ENCODE measurements at regions not wholly inside any gene's neighbourhood (a gene's known extent, or its start where the extent isn't known, plus 50 kb on each side); places are given as distances from the start of the nearest gene placed in this dataset.

DNA sequence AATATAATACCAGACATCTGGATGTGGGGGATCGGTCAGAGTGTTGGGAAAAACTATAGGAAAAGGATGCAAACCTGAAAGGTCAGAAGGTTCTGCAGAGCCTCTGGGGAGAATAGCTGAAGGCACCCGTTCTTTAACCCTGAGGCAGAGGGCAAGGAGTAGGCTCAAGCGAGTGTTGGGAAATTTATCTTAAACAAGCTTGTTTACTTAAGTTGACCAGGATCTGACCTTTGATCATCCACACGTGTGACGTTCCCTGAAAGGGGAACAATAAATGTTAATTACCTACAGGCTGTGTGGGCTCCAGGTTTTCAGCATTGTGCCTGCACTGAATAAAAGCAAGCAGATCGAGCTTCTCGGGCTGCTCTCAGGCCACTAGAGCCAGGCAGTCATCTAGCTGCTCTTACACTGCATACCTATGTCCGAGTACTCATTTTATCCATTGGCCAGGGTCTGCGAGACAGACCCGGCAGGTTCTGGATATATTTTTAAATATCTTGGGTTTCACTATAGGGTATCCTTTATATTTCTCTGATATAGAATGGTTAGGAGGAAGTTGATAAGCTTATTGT is 400.6 kb upstream of the CHST9 start:
- Histone ChIP-seq H3K27me3 (ENCODE audit: insufficient read depth, poor library complexity, severe bottlenecking) (no peaks in the 10 kb centered on the region), H3K4me3 (replicated peaks; ENCODE audit: insufficient read depth, low read length) (no peak overlapping the region), H3K27ac (replicated peaks) (no peak overlapping the region)
- TF ChIP-seq GABPA (IDR thresholded peaks at IDR 0.05; ENCODE audit: low read depth): no peak
- no peak for TF ChIP-seq POLR2AphosphoS5 (IDR thresholded peaks at IDR 0.05; ENCODE audit: low read depth)
- TF ChIP-seq SPI1 (IDR thresholded peaks at IDR 0.05; ENCODE audit: borderline replicate concordance, low read depth): no peak
- TF ChIP-seq, protein P1, sequence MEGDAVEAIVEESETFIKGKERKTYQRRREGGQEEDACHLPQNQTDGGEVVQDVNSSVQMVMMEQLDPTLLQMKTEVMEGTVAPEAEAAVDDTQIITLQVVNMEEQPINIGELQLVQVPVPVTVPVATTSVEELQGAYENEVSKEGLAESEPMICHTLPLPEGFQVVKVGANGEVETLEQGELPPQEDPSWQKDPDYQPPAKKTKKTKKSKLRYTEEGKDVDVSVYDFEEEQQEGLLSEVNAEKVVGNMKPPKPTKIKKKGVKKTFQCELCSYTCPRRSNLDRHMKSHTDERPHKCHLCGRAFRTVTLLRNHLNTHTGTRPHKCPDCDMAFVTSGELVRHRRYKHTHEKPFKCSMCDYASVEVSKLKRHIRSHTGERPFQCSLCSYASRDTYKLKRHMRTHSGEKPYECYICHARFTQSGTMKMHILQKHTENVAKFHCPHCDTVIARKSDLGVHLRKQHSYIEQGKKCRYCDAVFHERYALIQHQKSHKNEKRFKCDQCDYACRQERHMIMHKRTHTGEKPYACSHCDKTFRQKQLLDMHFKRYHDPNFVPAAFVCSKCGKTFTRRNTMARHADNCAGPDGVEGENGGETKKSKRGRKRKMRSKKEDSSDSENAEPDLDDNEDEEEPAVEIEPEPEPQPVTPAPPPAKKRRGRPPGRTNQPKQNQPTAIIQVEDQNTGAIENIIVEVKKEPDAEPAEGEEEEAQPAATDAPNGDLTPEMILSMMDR (IDR thresholded peaks at IDR 0.05; ENCODE audit: insufficient read depth, low read length): no peak
- TF ChIP-seq, protein P2, sequence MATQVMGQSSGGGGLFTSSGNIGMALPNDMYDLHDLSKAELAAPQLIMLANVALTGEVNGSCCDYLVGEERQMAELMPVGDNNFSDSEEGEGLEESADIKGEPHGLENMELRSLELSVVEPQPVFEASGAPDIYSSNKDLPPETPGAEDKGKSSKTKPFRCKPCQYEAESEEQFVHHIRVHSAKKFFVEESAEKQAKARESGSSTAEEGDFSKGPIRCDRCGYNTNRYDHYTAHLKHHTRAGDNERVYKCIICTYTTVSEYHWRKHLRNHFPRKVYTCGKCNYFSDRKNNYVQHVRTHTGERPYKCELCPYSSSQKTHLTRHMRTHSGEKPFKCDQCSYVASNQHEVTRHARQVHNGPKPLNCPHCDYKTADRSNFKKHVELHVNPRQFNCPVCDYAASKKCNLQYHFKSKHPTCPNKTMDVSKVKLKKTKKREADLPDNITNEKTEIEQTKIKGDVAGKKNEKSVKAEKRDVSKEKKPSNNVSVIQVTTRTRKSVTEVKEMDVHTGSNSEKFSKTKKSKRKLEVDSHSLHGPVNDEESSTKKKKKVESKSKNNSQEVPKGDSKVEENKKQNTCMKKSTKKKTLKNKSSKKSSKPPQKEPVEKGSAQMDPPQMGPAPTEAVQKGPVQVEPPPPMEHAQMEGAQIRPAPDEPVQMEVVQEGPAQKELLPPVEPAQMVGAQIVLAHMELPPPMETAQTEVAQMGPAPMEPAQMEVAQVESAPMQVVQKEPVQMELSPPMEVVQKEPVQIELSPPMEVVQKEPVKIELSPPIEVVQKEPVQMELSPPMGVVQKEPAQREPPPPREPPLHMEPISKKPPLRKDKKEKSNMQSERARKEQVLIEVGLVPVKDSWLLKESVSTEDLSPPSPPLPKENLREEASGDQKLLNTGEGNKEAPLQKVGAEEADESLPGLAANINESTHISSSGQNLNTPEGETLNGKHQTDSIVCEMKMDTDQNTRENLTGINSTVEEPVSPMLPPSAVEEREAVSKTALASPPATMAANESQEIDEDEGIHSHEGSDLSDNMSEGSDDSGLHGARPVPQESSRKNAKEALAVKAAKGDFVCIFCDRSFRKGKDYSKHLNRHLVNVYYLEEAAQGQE (IDR thresholded peaks at IDR 0.05; ENCODE audit: insufficient replicate concordance, low read depth): no peak
- no peak for DNase-seq (ENCODE audit: low read depth in 1 of 2, low spot score in 1 of 2)

DNA sequence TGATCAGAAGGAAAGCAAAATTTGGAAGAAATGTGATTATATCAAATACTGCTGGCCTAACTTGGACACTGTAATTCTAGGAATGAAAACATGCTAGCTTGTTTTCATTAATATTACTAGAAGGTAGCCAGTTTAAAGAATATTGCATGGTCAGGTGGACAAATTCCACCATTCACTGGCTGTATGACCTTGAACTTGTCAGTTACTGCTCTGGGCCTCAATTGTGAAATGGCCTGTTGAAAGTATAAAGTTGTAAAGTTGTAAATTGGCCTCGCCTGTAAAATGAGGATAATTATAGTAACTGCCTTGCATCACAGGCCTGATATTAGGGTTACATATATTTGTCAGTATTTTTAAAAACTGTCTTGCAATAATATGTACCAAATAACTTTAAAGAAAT is 398.4 kb upstream of the CHST9 start:
- no peak overlapping the region for H3K27ac ChIP-seq (replicated peaks)
- no peak overlapping the region for H3K4me3 ChIP-seq (replicated peaks; ENCODE audit: insufficient read depth, low read length)
- TF ChIP-seq POLR2AphosphoS5 (IDR thresholded peaks at IDR 0.05; ENCODE audit: low read depth) (no peak), SPI1 (IDR thresholded peaks at IDR 0.05; ENCODE audit: borderline replicate concordance, low read depth) (no peak), GABPA (IDR thresholded peaks at IDR 0.05; ENCODE audit: low read depth) (no peak)
- TF ChIP-seq, protein P2 (IDR thresholded peaks at IDR 0.05; ENCODE audit: insufficient replicate concordance, low read depth): no peak
- TF ChIP-seq, protein P1 (IDR thresholded peaks at IDR 0.05; ENCODE audit: insufficient read depth, low read length): no peak
- no peak for DNase-seq (ENCODE audit: low read depth in 1 of 2, low spot score in 1 of 2)
- no peaks in the 10 kb centered on the region for H3K27me3 ChIP-seq (ENCODE audit: insufficient read depth, poor library complexity, severe bottlenecking)

DNA sequence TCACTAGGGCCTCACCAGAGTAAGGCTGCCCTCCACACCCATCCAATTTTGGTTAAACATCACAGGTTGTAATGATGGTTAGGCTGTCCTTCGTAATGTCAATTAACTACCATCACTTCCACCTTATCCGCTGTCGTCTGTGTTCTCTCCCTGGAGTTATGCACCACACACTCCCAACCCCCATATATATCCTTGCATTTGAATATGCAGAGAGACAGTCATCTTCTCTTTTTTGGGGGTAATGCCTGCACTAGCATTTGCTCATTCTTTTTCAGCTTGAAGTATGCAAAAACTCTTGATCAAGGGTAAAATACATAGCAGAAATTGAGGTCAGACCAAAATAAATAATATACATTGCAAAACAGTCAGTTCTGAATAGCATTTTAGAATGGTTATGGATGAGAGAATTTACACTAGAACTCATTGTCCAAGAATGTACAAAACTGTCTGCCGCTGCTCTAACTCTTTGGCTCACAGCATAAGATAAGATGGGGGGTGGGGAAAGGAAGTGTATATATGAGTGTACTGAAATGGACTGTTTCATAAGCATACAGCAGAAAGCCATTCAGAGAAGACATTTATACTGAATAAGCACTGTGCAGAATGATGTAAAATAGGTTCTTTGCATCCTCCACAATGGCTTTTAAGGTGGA is 397.8 kb upstream of the CHST9 start:
- TF ChIP-seq GABPA (IDR thresholded peaks at IDR 0.05; ENCODE audit: low read depth) (no peak), SPI1 (IDR thresholded peaks at IDR 0.05; ENCODE audit: borderline replicate concordance, low read depth) (no peak), POLR2AphosphoS5 (IDR thresholded peaks at IDR 0.05; ENCODE audit: low read depth) (no peak)
- H3K4me3 ChIP-seq (replicated peaks; ENCODE audit: insufficient read depth, low read length): no peak overlapping the region
- no peaks in the 10 kb centered on the region for H3K27me3 ChIP-seq (ENCODE audit: insufficient read depth, poor library complexity, severe bottlenecking)
- H3K27ac ChIP-seq (replicated peaks): no peak overlapping the region
- DNase-seq (ENCODE audit: low read depth in 1 of 2, low spot score in 1 of 2): no peak

DNA sequence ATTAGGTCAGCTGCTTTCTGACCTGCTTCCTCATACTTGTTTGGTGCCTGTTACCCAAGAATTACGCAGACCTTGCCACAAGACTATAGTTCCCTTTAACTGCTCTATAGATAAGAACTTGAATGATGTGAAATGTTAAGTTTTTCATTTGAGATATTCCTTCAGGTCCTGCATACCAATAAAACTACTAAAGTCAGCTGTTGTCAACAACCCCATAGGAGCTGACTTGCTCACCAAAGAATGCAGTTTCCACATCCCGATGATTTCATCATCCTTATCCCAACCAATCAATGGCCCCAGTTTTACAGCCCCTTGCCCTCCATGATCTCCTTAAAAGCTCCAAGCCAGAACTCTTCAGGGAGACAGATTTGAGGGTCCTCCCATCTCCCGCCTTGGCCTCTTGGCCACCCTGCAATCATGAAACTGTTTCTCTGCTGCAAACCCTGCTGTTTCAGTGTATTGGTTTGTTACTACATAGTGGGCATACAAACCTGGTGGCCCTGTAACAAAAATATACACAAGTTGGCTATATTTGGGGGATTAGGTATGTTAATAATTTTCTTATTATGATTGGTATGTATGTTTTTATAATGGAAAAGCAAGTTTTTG is 396.3 kb upstream of the CHST9 start:
- H3K27ac ChIP-seq (replicated peaks): no peak overlapping the region
- H3K27me3 ChIP-seq (ENCODE audit: insufficient read depth, poor library complexity, severe bottlenecking): no peaks in the 10 kb centered on the region
- H3K4me3 ChIP-seq (replicated peaks; ENCODE audit: insufficient read depth, low read length): no peak overlapping the region
- DNase-seq (ENCODE audit: low read depth in 1 of 2, low spot score in 1 of 2): peak in 1 of 2 experiments; percentile 11
- TF ChIP-seq, protein P1 (IDR thresholded peaks at IDR 0.05; ENCODE audit: insufficient read depth, low read length): no peak
- TF ChIP-seq SPI1 (IDR thresholded peaks at IDR 0.05; ENCODE audit: borderline replicate concordance, low read depth) (no peak), GABPA (IDR thresholded peaks at IDR 0.05; ENCODE audit: low read depth) (no peak), POLR2AphosphoS5 (IDR thresholded peaks at IDR 0.05; ENCODE audit: low read depth) (no peak)
- TF ChIP-seq, protein P2 (IDR thresholded peaks at IDR 0.05; ENCODE audit: insufficient replicate concordance, low read depth): no peak

All from HL-60 (cell line).